HEK293T (cell line): ENCODE measurements at regions not wholly inside any gene's neighbourhood (a gene's known extent, or its start where the extent isn't known, plus 50 kb on each side); places are given as distances from the start of the nearest gene placed in this dataset.

Source experiments
- ARNT ChIP-seq: fragments of 450-650 bp; IDR thresholded peaks from 2 replicates; pipeline ENCODE4 v1.6.1; 2017; ENCODE audit warnings: mild to moderate bottlenecking
- BHLHE40 ChIP-seq: fragments of 450-650 bp; IDR thresholded peaks from 2 replicates; pipeline ENCODE4 v1.6.1; 2016; ENCODE audit warnings: mild to moderate bottlenecking, moderate library complexity, borderline replicate concordance
- ELF4 ChIP-seq: fragments of 450-650 bp; IDR thresholded peaks from 2 replicates; pipeline ENCODE4 v1.6.1; 2017; ENCODE audit warnings: antibody characterized with exemption
- FOXA1 ChIP-seq: fragments of 450-650 bp; IDR thresholded peaks from 2 replicates; pipeline ENCODE4 v1.6.1; 2016; ENCODE audit warnings: mild to moderate bottlenecking
- FOXK2 ChIP-seq: fragments of 450-650 bp; IDR thresholded peaks from 2 replicates; pipeline ENCODE4 v1.6.1; 2016; ENCODE audit warnings: mild to moderate bottlenecking
- HDGF ChIP-seq: fragments of 450-650 bp; IDR thresholded peaks from 2 replicates; pipeline ENCODE4 v1.6.1; 2017; ENCODE audit warnings: antibody characterized with exemption, borderline replicate concordance
- LEF1 ChIP-seq: fragments of 450-650 bp; IDR thresholded peaks from 2 replicates; pipeline ENCODE4 v1.6.1; 2017; ENCODE audit warnings: mild to moderate bottlenecking, borderline replicate concordance
- PKNOX1 ChIP-seq: fragments of 450-650 bp; IDR thresholded peaks from 2 replicates; pipeline ENCODE4 v1.6.1; 2016
- SP1 ChIP-seq: fragments of 450-650 bp; IDR thresholded peaks from 2 replicates; pipeline ENCODE4 v1.6.1; 2017
- SUZ12 ChIP-seq: fragments of 450-650 bp; IDR thresholded peaks from 2 replicates; pipeline ENCODE4 v1.6.1; 2016; ENCODE audit warnings: mild to moderate bottlenecking

- no peak for TF ChIP-seq FOXA1
- no peak for TF ChIP-seq LEF1
- no peak for TF ChIP-seq BHLHE40
- no peak for TF ChIP-seq SP1
- no peak for TF ChIP-seq HDGF
- no peak for TF ChIP-seq SUZ12
- TF ChIP-seq PKNOX1, result no peak
- TF ChIP-seq ARNT, result no peak
- no peak for TF ChIP-seq FOXK2
- TF ChIP-seq ELF4, result no peak
These were observed 336.6 kb upstream of the LYPLAL1 start for GRCh38 chr1:218837051-218837450.
